ENCODE measurements at regions not wholly inside any gene's neighbourhood (a gene's known extent, or its start where the extent isn't known, plus 50 kb on each side); places are given as distances from the start of the nearest gene placed in this dataset.

- no peak for TF ChIP-seq TBP (IDR thresholded peaks at IDR 0.05; ENCODE audit: low read depth, low read length)
- TF ChIP-seq CBX8 (IDR thresholded peaks at IDR 0.05; ENCODE audit: borderline replicate concordance, low read depth, low read length) = no peak
- no peak for TF ChIP-seq EGR1 (IDR thresholded peaks at IDR 0.05; ENCODE audit: borderline replicate concordance, low read depth, low read length)
- no peak for TF ChIP-seq USF2 (IDR thresholded peaks at IDR 0.05; ENCODE audit: low read length)
- no peak for TF ChIP-seq POLR2AphosphoS5 (IDR thresholded peaks at IDR 0.05; ENCODE audit: low read depth, low read length)
Observed at GRCh38 chr17:77615703-77616253, 342.7 kb upstream of the TNRC6C start (continued).
